NCI-H2081 (cell line): ENCODE measurements at regions not wholly inside any gene's neighbourhood (a gene's known extent, or its start where the extent isn't known, plus 50 kb on each side); places are given as distances from the start of the nearest gene placed in this dataset.
"Not testable (repeated sequence)": the region's sequence is repeated elsewhere in the genome, so short reads cannot be mapped to it uniquely, and the experiment has no call there.

Experiments
- DNase-seq, 2 experiments: peaks; one replicate each; lab custom pipeline; 2025; lab: John Stamatoyannopoulos, UW

GRCh38 chr6:103167345-103168071 lies 1692.2 kb downstream of the HACE1 start:
- no peak for DNase-seq

GRCh38 chr6:103154779-103155572 lies 1704.7 kb downstream of the HACE1 start:
- DNase-seq: no peak

- DNase-seq: no peak
These were observed 1706.7 kb downstream of the HACE1 start for GRCh38 chr6:103153016-103153415.

GRCh38 chr6:103142902-103143301 lies 1716.8 kb downstream of the HACE1 start:
- no peak for DNase-seq

GRCh38 chr6:103140308-103141027 lies 1719.3 kb downstream of the HACE1 start:
- no peak for DNase-seq

DNA sequence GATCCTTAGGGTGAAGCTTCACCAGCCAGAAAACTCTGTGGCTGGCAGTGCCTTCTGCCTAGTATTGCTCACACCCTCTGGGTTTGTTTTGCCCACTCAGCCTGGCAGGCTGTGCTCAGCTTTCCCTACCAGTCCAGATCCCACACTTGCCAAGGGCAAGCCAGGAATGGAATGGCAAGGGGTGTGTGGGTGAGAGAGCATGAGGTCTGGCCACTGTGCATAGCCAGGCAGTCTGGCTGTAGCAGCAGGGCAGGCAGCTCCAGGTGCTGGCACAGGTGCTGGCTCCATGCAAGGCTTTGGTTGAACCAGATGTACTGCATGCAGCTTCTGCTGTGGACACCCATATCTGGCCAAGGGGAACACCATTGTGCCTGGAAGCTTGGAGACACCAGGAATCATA lies 1720.3 kb downstream of the HACE1 start:
- no peak for DNase-seq

GRCh38 chr6:103124471-103124870 lies 1731.0 kb downstream of the GRIK2 start:
- DNase-seq: no peak

- peak; percentile 62 to 76 for DNase-seq
These were observed 1729.5 kb downstream of the GRIK2 start for GRCh38 chr6:103122766-103123601.

DNA sequence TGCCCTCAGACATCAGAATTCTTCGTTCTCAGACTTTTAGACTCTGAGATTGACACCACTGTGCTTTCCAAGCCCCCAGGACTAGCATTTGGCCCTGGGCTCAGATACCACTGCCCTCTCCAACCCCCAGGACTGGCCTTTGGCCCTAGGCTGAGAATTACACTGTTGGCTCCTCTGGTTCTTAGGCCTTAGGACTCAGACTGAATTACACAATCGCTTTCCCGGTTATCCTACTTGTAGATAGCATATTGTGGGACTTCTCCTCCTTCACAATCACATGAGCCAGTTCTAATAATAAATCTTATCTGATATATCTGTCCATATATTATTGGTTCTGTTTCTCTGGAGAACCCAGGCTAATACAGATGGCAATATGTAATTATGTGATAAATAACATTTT lies 1725.5 kb downstream of the GRIK2 start:
- no peak for DNase-seq

DNA sequence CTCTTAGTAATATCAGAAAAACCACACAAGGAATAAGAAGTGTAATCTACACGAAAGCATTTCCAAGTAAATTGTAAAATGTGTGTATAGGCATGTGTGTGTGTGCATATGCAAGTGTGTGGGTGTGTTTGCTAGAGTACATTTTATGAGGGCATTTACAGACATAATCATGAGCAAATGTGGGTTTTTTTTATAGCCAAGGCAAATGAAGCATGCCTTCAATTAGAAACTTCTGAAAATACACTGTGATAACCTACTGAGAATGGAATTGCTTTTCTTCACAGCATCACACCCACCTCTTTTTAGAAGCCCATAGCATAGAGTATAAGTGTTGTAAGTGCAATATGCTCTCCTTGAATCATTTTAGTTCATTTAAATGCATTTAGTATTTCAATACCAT lies 1721.1 kb downstream of the GRIK2 start:
- DNase-seq: no peak

- no peak for DNase-seq
These were observed 1719.9 kb downstream of the GRIK2 start for GRCh38 chr6:103113416-103113815.

GRCh38 chr6:103107985-103108384 lies 1714.5 kb downstream of the GRIK2 start:
- no peak for DNase-seq

DNA sequence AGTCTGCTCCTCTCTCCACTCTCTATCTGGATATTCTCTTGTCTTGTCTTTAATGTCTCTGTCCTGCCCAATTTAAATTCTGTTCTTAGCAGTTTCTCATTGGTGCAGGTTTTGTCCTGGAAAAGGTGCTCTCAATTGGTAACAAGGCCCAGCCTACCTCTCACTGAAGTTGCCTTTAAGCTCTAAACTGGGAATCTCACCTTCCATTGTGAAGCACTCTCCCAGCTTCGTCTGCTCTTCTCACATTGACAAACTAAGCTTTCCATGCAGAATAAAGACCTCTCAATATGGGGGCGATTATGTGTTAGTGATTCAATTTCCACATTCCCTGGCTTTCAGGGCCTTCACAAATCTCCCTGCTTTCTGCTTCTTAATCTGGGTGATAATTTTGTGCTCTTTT lies 1712.2 kb downstream of the GRIK2 start:
- no peak for DNase-seq

- no peak for DNase-seq
These were observed 1707.8 kb downstream of the GRIK2 start for GRCh38 chr6:103101267-103101666.

DNA sequence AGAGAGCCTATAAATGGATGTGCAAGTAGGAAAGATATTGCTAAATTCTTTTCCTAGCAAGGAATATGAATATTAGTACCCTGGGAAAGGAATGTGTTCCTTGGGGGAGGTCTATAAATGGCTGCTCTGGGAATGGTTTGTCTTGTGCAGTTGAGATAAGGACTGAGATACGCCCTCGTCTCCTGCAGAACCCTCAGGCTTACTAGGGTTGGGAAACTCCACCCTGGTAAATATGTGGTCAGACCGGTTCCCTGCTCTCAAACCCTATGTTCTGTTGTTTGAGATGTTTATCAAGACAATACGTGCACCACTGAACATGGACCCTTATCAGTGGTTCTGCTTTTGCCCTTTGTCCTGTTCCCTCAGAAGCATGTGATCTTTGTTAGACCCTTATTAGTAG lies 1698.9 kb downstream of the GRIK2 start:
- DNase-seq: not testable (repeated sequence)

GRCh38 chr6:103085801-103086200 lies 1692.3 kb downstream of the GRIK2 start:
- no peak for DNase-seq

DNA sequence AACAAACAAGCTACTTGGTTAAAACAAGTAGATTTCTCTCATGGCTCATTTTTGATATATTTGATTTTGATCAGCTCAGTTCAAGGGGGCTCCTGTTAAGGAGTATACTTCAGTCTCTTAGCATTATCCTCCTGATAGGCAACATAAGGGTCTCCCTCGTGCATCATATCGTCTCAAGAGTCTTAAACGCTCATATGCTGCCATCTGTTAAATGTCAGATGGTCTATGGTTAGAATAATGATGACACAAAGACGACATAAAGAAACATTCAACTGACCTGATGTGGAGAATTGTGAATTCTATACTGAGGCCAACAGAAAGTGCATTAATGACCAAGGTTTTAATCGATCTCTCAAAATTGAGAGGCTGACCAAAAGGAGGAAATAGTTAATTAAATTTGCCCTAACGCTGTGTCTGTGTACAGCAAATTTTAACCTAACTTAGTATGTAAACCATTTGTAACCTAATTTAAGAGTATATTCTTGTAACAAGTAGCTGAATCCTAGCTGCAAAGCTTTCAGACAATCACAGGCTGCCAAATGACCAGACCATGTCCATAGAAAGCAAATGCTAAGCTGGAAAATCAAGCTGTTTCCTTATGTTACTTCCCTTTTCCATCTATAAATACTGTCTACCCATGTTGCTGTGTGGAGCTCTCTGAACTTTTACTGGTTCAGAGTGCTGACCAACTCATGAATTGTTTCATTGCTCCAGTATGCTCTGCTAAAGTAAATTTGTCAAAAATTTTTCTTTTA lies 1688.5 kb downstream of the GRIK2 start:
- DNase-seq: no peak

GRCh38 chr6:103081126-103081525 lies 1687.6 kb downstream of the GRIK2 start:
- DNase-seq: no peak

- DNase-seq: no peak
These were observed 1687.0 kb downstream of the GRIK2 start for GRCh38 chr6:103080497-103080896.

GRCh38 chr6:103079867-103080266 lies 1686.4 kb downstream of the GRIK2 start:
- DNase-seq: no peak

GRCh38 chr6:103062136-103062535 lies 1668.6 kb downstream of the GRIK2 start:
- DNase-seq: no peak
